HCT116 (cell line): ENCODE measurements at regions not wholly inside any gene's neighbourhood (a gene's known extent, or its start where the extent isn't known, plus 50 kb on each side); places are given as distances from the start of the nearest gene placed in this dataset.

ENCODE experiments used
- ATAC-seq: fragments of 200-7000 bp; cut with Tn5 transposase; 2 replicates; pipeline ENCODE4 v1.9.1; 2020; ENCODE audit warnings: mild to moderate bottlenecking, moderate library complexity
- BruUV-seq: library from RNA; stranded (reverse); fragments of 400-500 nt; replicated peaks from 2 replicates; lab custom pipeline; 2021; lab: Mats Ljungman, UMichigan
- CTCF ChIA-PET: fragments of 300-600 bp; sonication (Branson Sonifier 250); formaldehyde crosslinking; loops from one replicate; lab custom pipeline; 2021; ENCODE audit warnings: antibody characterized with exemption; lab: Charles Lee
- POLR2A ChIA-PET: fragments of 300-600, 350-600 bp; sonication (Branson Sonifier 250); formaldehyde crosslinking; loops from one replicate; lab custom pipeline; 2021; ENCODE audit warnings: antibody characterized with exemption; lab: Charles Lee
- RAD21 ChIA-PET, 2 experiments: fragments of 300-600 bp; sonication (Branson Sonifier 250); formaldehyde crosslinking; loops; one replicate each; lab custom pipeline; 2023; ENCODE audit warnings: low total read pairs in 2 of 2; ENCODE audit not compliant: uncharacterized antibody in 2 of 2, unreplicated experiment in 2 of 2, low non-redundant PET in 1 of 2; lab: Charles Lee
- DNase-seq: peaks from one replicate; pipeline ENCODE4 v3.0.0-alpha.2; 2010; ENCODE audit warnings: low read depth, low spot score
- H2AFZ ChIP-seq: fragments of 200-600 bp; shearing (Covaris generic), sonication (generic); 2 replicates; pipeline ENCODE4 v1.6.1; 2017; ENCODE audit warnings: low read depth, mixed run types, mixed read lengths, antibody characterized with exemption, low read length; ENCODE audit not compliant: poor library complexity, severe bottlenecking
- H3K27ac ChIP-seq: 2 replicates; pipeline ENCODE4 v1.5.1; 2012; ENCODE audit warnings: low read depth, low read length
- H3K27me3 ChIP-seq: fragments of 200-600 bp; sonication (generic); 2 replicates; pipeline ENCODE4 v1.6.1; 2016; ENCODE audit warnings: mixed run types, low read length, mixed read lengths; ENCODE audit not compliant: insufficient read depth
- H3K36me3 ChIP-seq, 2 experiments: fragments of 200-500 bp in 1 of 2; fragments of 200-600 bp in 1 of 2; sonication (Bioruptor generic) in 1 of 2; sonication (generic) in 1 of 2; 2 replicates each; pipeline versions ENCODE4 v1.5.1 to v1.6.1; 2014 to 2016; ENCODE audit warnings: low read length in 2 of 2, inconsistent platforms in 1 of 2, mixed read lengths in 1 of 2, mixed run types in 1 of 2; ENCODE audit not compliant: insufficient read depth in 2 of 2, control insufficient read depth in 1 of 2
- H3K4me1 ChIP-seq, 2 experiments: fragments of 200-600 bp in 1 of 2; sonication (generic) in 1 of 2; 2 replicates each; pipeline versions ENCODE4 v1.5.1 to v1.6.1; 2012 to 2017; ENCODE audit warnings: low read length in 2 of 2, inconsistent platforms in 1 of 2, mild to moderate bottlenecking in 1 of 2, mixed read lengths in 1 of 2, mixed run types in 1 of 2, moderate library complexity in 1 of 2; ENCODE audit not compliant: insufficient read depth in 2 of 2, control insufficient read depth in 1 of 2
- H3K4me2 ChIP-seq: fragments of 200-600 bp; sonication (generic); 2 replicates; pipeline ENCODE4 v1.6.1; 2017; ENCODE audit warnings: mixed run types, low read length, mixed read lengths
- H3K4me3 ChIP-seq, 2 experiments: fragments of 200-600 bp in 1 of 2; sonication (generic) in 1 of 2; replicated peaks in 1 of 2; 2 replicates each; pipeline ENCODE4 v1.5.1; 2011 to 2016; ENCODE audit warnings: low read length in 2 of 2, control low read depth in 1 of 2, low read depth in 1 of 2, mild to moderate bottlenecking in 1 of 2, mixed read lengths in 1 of 2, mixed run types in 1 of 2
- H3K79me2 ChIP-seq: fragments of 200-600 bp; sonication (generic); 2 replicates; pipeline ENCODE4 v1.6.1; 2017; ENCODE audit warnings: mild to moderate bottlenecking, mixed run types, low read length, moderate library complexity, mixed read lengths; ENCODE audit not compliant: insufficient read depth
- H3K9ac ChIP-seq: fragments of 200-600 bp; sonication (generic); 2 replicates; pipeline ENCODE4 v1.6.1; 2016; ENCODE audit warnings: low read length, mixed read lengths
- H3K9me2 ChIP-seq: fragments of 200-600 bp; sonication (generic), shearing (Covaris generic); 2 replicates; pipeline ENCODE4 v1.6.1; 2017; ENCODE audit warnings: mixed run types, mild to moderate bottlenecking, moderate library complexity; ENCODE audit not compliant: insufficient read depth
- H3K9me3 ChIP-seq, 2 experiments: fragments of 200-500 bp in 1 of 2; fragments of 200-600 bp in 1 of 2; sonication (Bioruptor generic) in 1 of 2; sonication (generic) in 1 of 2; 2 replicates each; pipeline ENCODE4 v1.6.1; 2014 to 2017; ENCODE audit warnings: low read length in 2 of 2, mixed read lengths in 2 of 2, inconsistent platforms in 1 of 2, low read depth in 1 of 2, mild to moderate bottlenecking in 1 of 2, mixed run types in 1 of 2, moderate library complexity in 1 of 2; ENCODE audit not compliant: control insufficient read depth in 1 of 2, insufficient read depth in 1 of 2
- H4K20me1 ChIP-seq: fragments of 200-600 bp; sonication (generic), shearing (Covaris generic); 2 replicates; pipeline ENCODE4 v1.6.1; 2017; ENCODE audit warnings: mixed run types, mild to moderate bottlenecking, moderate library complexity; ENCODE audit not compliant: insufficient read depth
- ATF3 ChIP-seq: IDR thresholded peaks from 2 replicates; pipeline ENCODE4 v1.6.1; 2012
- CBX3 ChIP-seq: IDR thresholded peaks from 2 replicates; pipeline ENCODE4 v1.6.1; 2012; ENCODE audit warnings: low read depth
- CTCF ChIP-seq, 3 experiments: fragments of 200-600 bp in 1 of 3; sonication (generic) in 1 of 3; IDR thresholded peaks in 2 of 3; conservative IDR thresholded peaks in 1 of 3; 2 replicates each; pipeline ENCODE4 v1.5.1; 2012 to 2017; ENCODE audit warnings: low read depth in 2 of 3, low read length in 2 of 3, antibody characterized with exemption in 1 of 3, borderline replicate concordance in 1 of 3, control low read depth in 1 of 3, mild to moderate bottlenecking in 1 of 3, mixed read lengths in 1 of 3, mixed run types in 1 of 3, moderate library complexity in 1 of 3; ENCODE audit not compliant: insufficient read depth in 1 of 3
- EGR1 ChIP-seq: IDR thresholded peaks from 2 replicates; pipeline ENCODE4 v1.6.1; 2012; ENCODE audit warnings: low read depth
- ELF1 ChIP-seq: IDR thresholded peaks from 2 replicates; pipeline ENCODE4 v1.6.1; 2012; ENCODE audit warnings: low read depth, borderline replicate concordance
- EZH2phosphoT487 ChIP-seq: fragments of 200-600 bp; IDR thresholded peaks from 2 replicates; pipeline ENCODE4 v1.6.1; 2018; ENCODE audit warnings: antibody characterized with exemption, borderline replicate concordance
- JUND ChIP-seq: IDR thresholded peaks from 2 replicates; pipeline ENCODE4 v1.6.1; 2012
- MAX ChIP-seq: IDR thresholded peaks from 2 replicates; pipeline ENCODE4 v1.6.1; 2012
- POLR2AphosphoS5 ChIP-seq: IDR thresholded peaks from 2 replicates; pipeline ENCODE4 v1.6.1; 2011; ENCODE audit warnings: mild to moderate bottlenecking, low read depth, low read length, moderate library complexity
- SP1 ChIP-seq: IDR thresholded peaks from 2 replicates; pipeline ENCODE4 v1.6.1; 2012; ENCODE audit warnings: low read depth
- SRF ChIP-seq: IDR thresholded peaks from 2 replicates; pipeline ENCODE4 v1.6.1; 2012; ENCODE audit warnings: low read depth
- TCF7L2 ChIP-seq: IDR thresholded peaks from 2 replicates; pipeline ENCODE4 v1.7.0; 2011; ENCODE audit warnings: borderline replicate concordance, inconsistent platforms; ENCODE audit not compliant: insufficient read depth, insufficient read length; ENCODE audit errors: extremely low read depth
- YY1 ChIP-seq: IDR thresholded peaks from 2 replicates; pipeline ENCODE4 v1.6.1; 2011; ENCODE audit warnings: low read length, low read depth, moderate library complexity, mild to moderate bottlenecking; ENCODE audit not compliant: insufficient replicate concordance; ENCODE audit errors: extremely low read depth
- ZBTB33 ChIP-seq: IDR thresholded peaks from 2 replicates; pipeline ENCODE4 v1.6.1; 2011; ENCODE audit warnings: mild to moderate bottlenecking, low read length, moderate library complexity; ENCODE audit not compliant: insufficient replicate concordance; ENCODE audit errors: extremely low read depth
- ZNF274 ChIP-seq: fragments of 200-500 bp; sonication (Bioruptor generic); IDR thresholded peaks from 2 replicates; pipeline ENCODE4 v1.6.1; 2014; ENCODE audit warnings: mild to moderate bottlenecking, low read depth, low read length, inconsistent platforms
- intact Hi-C: fragments of 100-400 bp; cut with micrococcal nuclease; formaldehyde crosslinking; loops from 2 replicates; pipeline ENCODE4 v1.10.0; 2022

- intact Hi-C loops: no loop called here
- ChIA-PET CTCF (no interaction called here), RAD21 (no interaction called here), POLR2A (no interaction called here)
- no peaks in the 10 kb centered on the region for H4K20me1 ChIP-seq
- no TSS peak for BruUV-seq
- H3K27ac ChIP-seq: no peak overlapping the region
- no peak overlapping the region for H3K4me3 ChIP-seq
- DNase-seq (no peak), ATAC-seq (no peak)
- no peaks in the 10 kb centered on the region for H3K79me2 ChIP-seq
- no peak overlapping the region for H3K4me2 ChIP-seq
- no peak overlapping the region for H2AFZ ChIP-seq
- H3K9me2 ChIP-seq: no peaks in the 10 kb centered on the region
- no peaks in the 10 kb centered on the region for H3K27me3 ChIP-seq
- no peaks in the 10 kb centered on the region for H3K36me3 ChIP-seq
- no peaks in the 10 kb centered on the region for H3K4me1 ChIP-seq
- H3K9me3 ChIP-seq: peaks cover 0 to 24% of the 10 kb centered on the region in 2 experiments; a peak in 2 of 4 replicates
- no peak overlapping the region for H3K9ac ChIP-seq
- TF ChIP-seq TCF7L2 (no peak), YY1 (no peak), EGR1 (no peak), EZH2phosphoT487 (no peak), SP1 (no peak), CTCF (IDR thresholded peaks at IDR 0.05 in 2 of 3, conservative IDR thresholded peaks at IDR 0.05 in 1 of 3; ENCODE audit: borderline replicate concordance in 1 of 3, insufficient read depth in 1 of 3, low read depth in 2 of 3, low read length in 2 of 3) (no peak), JUND (no peak), CBX3 (no peak), MAX (no peak), ZNF274 (no peak), ELF1 (no peak), SRF (no peak), ATF3 (no peak), ZBTB33 (no peak), POLR2AphosphoS5 (no peak)
Measured at GRCh38 chr1:104574620-104575019, 824.9 kb downstream of the AMY1C start.
